GM19043 (cell line): ENCODE measurements at regions not wholly inside any gene's neighbourhood (a gene's known extent, or its start where the extent isn't known, plus 50 kb on each side); places are given as distances from the start of the nearest gene placed in this dataset.

ENCODE experiments used
- ATAC-seq: cut with Tn5 transposase; IDR thresholded peaks from one replicate; pipeline ENCODE4 v1.9.1; 2021; ENCODE audit warnings: low read depth; ENCODE audit not compliant: unreplicated experiment

DNA sequence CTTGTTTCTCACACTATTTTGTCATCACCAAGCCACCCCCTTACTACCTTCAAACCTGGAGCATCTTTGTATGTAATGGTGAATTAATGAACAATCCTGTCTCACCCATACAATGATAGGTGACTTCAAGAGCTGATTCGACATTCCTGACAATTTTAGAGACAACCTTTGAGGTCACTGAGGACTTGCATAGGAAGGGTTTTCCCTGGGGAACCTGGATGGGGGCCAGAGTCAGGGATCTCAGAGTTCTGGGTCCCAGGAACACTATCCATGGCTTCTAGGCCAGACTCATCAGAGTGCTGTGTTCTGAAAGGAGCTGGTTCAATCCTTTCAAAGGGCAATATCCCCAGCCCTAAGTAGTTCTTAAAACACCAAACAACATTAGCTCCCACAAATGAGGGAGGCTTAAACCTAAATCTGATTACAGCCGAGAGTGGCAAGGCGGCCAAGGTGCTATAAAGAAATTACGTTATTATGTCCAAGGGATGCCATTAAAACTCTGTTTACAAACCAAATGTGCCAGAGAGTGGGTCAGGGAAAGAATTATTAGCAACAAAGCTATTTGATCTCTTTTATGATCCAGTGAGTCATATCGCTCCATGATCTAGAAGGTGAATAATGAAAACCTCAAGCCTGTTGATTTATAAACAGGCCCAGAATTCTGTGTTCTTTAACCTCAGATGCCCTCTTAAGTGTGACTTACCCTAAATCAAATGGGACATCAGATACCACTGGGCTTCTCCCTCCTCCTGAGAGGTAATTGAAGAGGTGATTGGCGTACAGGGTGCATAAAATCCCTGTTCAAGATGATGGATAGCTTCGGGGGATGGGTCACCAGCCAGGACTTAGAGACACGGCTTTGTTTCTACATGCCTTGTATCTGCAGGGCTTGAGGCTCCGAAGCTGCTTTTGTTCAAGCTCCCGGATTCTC, 230.2 kb upstream of the TBX3 start:
- no peak for ATAC-seq

DNA sequence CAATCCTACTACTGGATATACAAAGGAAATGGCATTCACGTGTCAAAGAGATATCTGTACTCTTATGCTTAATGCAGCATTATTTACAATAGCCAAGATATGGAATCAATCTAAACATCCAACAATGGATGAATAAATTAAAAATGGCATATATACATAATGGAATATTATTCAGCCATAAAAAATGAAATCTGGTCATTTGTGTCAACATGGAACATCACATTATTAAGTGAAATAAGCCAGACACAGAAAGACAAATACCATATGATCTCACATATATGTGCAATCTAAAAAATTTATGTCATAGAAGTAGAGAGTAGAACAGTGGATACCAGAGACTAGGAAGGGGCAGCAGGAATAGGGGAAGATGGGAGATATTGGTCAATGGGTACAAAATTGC, 228.8 kb upstream of the TBX3 start:
- no peak for ATAC-seq

DNA sequence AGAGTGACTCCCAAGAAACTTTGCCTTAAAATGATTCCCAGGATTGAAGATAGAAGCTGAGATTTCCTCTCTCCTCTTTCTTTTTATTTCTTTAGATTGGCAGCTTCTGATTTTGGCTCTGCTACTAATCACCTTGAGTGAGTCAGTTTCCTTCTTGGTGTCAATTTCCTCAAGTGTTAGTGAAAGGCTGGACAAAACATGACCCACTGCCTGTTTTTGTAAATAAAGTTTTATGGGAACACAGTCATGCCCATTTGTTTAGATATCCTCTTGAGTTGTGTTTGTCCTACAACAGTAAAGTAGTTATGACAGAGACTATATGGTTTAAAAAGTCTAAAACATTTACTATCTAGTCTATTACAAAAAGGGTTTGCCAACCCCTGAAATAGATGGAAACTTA, 227.2 kb upstream of the TBX3 start:
- ATAC-seq, result no peak

DNA sequence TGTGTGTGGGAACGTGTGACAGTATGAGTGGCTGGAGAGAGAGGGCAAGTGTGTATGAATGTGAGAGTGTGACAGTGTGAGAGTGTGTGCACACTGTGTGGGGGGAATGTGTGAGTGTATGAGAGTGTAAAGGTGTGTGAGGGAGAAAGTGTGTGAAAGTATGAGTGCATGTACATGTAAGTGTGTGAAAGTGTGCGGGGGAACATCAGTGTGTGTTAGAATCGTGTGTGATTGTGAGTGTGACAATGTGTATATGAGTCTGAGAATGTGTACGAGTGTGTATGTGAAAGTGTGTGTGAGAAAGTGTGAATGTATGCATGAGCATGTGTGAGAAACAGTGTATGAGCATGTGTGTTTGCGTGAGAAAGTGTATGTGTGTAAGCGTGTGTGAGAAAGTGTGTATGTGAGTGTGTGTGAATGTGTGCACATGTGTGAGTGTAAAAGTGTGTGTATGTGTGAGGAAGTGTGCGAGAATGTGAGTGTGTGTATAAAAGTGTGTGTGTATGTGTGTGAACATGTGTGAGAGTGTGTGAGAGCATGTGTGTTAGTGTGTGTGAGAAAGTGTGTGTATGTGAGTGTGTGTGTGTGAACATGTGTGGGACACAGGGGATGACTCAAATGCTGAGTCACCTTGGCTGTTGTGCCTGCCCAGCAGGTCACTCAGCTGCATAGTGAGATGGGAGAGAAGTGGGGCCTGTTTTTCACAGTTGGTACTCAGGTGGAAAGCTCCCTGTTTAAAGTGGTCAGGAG, 220.5 kb upstream of the TBX3 start:
- no peak for ATAC-seq

DNA sequence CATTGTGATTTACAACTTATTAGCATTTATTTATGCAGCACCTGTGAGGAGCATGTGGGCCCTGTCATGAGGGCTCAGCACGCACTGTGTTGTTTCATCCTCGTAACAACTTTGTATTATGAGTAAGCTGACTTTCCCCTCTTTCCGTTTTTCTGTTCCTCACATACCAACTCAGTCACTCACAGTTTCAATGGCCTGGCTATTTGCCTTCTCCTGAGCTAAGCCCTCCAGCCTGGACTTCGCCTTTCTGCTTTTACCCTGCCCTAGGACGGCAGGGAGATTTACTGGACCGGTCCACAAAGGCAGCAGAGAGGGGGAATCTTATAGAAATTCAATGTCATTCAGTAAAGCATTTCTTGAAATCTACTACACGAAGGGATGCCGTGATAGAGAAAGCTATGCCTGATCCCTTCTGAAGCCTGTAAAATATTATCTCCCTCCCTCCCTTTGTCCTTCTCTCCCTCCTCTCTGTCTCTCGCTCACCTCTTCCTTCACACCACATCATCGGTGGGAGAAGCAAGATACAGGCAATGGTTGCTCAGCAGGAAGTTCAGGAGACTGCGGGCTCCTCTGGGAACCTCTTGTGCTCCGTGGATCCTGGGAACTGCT, 219.2 kb upstream of the TBX3 start:
- ATAC-seq, result no peak

DNA sequence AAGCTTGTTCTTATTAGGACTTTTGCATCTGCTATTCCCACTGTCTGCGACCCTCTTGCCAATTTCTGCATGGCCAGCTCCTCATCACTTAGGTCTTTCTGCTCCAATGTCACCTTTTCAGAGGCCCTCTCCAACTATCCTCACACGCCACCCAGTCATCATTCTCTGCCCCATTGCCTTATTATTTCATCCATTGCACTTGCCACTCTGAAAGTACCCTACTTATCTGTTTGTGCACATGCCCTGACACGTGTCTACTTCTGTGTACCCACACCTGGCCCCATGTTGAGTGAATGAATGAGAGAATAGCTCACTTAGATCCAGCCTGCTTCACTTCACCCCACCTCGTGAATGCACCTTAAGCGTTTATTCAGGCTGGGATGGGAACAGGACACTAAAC, 218.7 kb upstream of the TBX3 start:
- ATAC-seq, result no peak

DNA sequence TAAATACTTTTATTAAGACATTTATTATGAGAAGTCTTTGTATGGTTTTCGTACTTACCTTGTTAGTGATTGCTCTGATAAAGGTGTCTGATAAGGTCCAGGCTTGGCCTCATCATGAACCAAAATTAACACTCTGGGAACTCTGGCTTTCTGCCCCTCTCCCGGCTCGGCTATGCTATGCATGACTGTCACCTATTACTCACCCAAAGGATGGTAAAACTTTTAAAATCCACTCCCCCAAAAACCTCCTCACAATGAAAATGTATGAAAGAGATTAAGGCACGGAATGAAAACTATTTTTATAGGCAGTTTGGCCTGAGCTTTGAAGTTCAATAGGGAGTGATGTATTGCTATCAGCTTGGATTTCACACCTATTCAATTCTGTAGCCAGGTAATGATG, 217.3 kb upstream of the TBX3 start:
- ATAC-seq, result no peak

DNA sequence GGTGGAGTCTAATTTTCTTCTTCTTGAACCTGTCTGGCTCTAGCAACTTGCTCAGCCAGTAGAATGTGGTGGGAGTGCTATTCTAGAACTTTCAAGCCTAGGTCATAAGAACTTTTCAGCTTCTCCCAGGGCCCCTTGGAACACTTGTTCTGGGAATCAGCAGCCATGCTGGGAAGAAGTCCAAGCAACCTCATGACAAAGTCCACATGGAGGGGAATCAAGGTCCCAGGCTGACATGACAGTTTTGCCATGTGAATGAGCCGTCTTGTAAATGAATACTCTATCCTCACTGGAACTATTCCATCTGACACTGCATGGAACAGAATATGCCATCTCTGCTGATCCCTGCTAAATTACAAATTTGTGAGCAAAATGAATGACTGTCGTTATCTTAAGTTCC, 214.2 kb upstream of the TBX3 start:
- no peak for ATAC-seq

DNA sequence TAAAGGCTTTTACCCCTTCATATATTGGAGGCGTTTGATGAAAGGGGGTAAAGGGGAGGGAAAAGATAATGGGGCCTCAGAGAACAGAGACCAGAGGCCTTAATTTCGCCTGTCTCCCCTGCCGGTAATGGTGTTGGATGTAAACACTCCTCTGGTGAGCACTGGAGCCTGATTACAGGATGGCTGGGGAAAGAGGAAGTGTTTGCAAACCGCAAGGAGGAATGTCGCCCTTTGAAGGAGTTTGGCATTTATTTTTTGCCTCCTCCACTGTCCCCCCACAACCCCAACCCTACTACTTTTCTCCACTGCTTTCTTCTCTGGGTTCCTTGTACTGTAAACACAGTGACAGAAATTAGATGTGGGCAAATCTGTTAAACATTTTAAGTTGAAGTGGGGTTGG, 211.9 kb upstream of the TBX3 start:
- ATAC-seq, result no peak

DNA sequence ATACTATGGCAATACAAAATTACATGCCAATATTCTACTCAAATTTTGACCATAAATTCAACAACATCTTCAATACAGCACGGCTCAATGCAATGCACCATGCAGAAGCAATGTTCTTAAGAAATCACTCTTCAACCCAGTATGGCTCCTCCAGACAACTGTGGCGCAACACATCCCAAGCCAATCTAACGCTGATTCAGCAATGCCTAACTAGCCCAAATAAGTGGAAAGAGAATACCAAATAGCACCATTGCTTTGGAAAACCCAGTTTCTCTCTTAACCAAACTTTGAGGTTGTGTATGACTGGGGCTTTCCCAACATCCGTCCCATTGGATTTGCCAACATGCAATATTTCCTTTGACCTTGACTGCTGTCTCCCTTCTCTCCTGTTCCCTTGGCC, 211.1 kb upstream of the TBX3 start:
- ATAC-seq, result no peak

DNA sequence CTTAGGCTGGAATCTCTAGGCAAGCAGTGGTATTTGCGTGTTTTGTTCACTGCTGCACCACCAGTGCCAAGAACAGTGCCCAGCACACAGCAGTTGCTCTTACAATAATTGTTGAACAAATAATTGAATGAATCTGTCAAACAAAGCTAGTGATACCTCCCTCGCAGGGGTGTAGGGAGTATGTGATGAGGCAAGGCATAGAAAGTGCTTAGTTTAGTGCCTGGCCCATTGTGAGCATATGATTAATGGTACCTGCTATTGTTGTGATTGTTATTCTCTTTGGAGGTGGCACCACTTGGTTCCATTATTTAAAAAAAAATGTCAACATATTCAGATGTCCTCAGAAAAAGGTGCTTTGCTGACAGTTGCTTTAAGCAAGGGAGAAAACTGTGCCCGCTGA, 210.1 kb upstream of the TBX3 start:
- ATAC-seq, result no peak

DNA sequence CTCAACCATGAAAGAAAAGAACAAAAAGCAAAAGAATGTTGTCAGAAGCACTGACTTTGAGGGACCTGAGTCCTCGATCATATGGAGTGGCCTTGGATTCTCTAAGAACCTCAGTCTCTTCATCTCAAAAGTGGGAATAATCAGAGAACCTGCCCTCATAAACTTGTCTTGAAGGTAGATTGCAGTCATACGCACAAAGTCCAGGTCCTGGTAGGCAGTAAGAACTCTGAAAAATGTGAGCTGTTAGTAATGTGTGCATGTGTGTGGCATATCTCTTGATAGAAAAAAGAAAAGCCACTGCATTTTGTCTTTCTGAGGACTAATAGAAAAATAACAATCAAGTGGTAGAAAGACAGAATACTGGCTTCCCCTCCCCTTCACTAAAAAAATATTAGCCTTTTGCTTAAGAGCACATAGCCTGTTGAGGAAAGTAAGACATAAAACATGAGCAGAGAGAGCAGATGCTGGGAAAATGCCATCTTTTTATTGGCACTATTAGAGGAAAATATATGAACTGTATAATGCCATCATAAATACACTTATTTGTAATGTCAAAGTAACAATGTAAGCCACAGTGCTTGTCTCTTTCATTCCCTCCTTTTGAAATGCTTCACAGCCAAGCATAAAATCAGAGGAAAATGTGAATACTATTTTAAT, 205.1 kb upstream of the TBX3 start:
- ATAC-seq, result no peak

DNA sequence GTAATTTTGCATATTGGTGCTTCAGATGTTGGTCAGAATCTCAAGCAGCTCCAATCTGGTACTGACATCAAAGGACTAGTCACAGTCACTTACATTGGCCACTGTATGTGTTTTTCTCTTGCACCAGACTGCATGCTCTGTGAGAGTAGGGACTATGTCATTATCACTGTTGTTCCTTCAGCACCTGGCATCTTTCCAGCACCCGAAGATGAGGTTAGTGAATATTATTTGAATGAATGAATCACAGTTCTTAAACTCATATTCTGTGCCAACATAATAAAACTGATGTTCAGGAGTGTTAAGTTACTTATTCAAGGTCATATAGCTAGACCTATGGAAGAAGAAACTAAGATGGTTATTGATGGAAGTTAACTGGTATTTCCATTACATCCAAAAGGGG, 204.5 kb upstream of the TBX3 start:
- no peak for ATAC-seq

DNA sequence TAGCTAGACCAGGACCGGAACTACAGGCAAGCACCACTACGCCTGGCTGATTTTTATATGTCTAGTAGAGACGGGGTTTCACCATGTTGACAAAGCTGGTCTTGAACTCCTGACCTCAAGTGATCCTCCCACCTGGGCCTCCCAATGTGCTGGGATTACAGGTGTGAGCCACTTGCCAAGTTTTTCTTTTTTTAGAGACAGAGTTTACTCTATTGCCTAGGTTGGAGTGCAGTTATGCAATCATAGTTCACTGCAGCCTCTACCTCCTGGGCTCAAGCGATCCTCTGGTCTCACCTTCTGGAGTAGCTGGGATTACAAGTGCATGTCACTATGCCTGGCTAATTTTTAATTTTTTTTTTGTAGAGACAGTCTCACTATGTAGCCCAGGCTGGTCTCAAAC, 201.5 kb upstream of the TBX3 start:
- no peak for ATAC-seq

DNA sequence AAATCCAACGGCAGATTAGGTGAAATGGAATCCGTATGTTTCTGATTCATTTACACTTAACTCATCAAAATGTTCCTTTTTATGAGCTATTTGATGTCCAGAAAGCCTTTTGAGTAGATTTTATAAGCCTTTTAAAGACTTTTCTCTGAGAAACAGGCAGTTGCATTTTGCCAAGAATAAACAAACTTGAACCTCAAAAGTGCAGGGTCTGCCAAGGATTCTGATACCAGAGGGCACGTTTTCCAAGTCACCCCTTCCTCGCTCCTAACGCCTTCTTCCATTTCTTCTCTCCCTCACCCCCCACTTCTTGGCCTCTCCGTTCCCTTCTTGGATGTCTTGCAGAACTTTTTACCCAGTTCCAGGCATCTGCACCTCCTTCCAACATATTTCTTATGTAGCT, 200.6 kb upstream of the TBX3 start:
- ATAC-seq, result no peak

DNA sequence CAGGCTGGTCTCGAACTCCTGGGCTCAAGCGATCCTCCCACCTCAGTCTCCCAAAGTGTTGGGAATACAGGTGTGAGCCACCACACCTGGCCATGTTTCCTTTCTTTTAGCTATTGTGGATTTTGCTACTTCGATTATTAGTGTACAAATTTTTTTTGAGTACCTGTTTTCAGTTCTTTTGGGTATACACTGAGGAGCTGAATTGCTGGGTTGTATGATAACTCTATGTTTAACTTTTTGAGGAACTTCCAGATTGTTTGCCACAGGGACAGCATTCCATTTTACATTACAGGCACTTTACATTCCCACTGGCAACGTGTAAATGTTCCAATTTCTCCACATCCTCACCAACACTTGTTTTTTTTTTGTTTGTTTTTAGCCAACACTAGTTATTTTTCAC, 198.1 kb upstream of the TBX3 start:
- ATAC-seq, result no peak

DNA sequence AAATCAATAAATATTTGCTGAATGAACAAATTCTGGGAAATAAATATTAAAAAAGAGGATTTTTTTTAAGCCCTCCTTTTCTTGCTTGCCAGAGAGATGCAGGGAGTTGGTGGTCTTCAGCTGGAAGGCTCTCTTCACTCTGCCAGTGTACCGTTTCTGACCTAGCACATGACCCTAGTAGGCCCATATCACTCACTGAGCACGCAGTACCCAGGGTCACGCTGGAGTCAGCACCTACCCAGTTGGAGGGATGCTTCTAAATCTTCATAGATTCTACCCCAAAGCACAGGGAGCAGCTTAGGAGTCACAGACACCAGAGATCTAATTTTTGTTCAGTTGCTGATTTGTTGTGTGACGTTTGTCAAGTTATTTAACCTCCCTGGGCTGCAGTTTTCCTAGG, 195.4 kb upstream of the TBX3 start:
- no peak for ATAC-seq

DNA sequence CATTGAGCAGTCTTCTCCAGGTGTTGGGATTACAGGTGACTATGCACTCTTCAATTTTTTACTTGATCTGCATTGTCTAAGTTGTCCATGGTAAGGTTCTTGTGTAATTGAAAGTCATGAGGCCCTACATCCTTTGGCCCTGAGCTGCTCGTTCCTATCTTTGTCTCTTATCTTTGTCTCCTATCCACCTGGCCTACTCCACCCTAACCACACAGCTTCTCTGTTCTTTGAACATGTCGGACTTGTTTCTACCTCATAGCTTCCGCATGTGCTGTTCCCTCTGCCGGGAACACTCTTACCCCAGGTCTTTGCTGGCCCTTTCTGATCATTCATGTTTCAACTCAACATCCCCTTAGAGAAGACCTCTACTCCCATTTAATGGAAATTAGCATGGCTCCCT, 194.8 kb upstream of the TBX3 start:
- no peak for ATAC-seq

DNA sequence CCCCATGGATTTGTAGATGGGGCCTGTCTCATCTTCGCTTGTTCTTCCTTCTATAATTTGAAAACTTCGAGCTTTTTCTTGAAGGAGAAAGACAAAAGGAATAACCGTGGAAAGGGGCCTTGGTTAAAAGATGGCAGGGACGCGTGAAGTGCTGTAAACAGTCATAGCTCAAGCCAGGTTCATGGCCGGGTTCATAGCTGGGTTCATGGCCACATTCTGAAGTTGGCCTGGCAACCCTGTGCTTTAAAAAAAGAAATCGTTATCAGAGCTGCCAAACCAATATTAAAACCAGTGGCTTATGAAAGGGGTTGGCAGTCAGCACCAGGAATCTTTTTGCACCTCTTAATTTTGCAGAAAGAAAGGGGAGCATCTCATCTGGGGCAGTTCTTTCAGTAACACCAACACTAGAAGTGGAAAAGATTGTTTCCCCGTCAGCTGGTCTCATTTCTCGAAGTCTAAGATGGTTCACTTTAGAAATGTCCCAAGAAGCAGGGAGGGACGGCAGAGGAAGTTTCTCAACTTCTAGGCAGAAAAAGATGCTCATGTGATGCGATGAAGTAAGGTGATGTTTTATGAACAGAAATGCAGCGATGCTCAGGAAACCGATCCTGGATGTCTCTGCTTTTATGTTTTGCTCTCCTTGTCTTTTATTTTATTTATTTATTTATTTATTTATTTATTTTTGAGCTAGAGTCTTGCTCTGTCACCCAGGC, 193.1 kb upstream of the TBX3 start:
- ATAC-seq, result no peak

DNA sequence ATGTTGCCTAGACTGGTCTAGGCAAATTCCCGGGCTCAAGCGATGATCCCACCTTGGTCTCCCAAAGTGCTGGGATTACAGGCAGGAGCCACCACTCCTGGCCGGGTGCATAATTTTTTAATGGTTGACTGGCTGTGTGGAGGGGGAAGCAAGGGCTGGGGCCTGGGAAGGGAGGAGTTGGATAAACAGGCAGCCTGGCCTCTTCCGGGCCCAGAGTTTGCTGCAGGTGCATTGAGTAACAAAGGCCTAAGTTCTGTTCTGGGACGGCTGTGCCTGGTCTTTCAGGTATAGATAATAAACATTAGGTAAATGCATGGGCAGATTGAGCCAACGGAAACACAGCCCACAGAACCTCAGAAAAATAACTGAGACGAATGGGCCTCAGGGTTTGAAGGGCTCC, 191.3 kb upstream of the TBX3 start:
- ATAC-seq, result no peak

DNA sequence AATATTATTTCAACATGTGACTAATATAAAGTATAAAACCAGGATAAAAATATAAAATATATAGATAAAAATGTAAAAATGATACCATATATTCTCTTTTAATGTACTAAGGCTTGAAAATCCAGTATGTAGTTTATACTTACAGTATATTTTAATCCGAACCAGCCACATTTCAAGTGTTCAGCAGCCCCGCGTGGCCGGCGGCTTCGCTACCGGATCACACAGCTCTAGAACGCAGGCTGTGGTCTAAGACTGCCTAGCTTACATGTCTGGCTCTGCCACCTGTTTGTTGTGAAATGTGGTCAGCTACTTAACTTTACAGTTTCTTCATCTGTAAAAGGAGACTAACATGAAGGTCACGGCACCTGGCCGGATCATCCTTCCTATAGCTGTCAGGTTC, 189.7 kb upstream of the TBX3 start:
- ATAC-seq, result no peak
